ENCODE measurements at regions not wholly inside any gene's neighbourhood (a gene's known extent, or its start where the extent isn't known, plus 50 kb on each side); places are given as distances from the start of the nearest gene placed in this dataset.

DNA sequence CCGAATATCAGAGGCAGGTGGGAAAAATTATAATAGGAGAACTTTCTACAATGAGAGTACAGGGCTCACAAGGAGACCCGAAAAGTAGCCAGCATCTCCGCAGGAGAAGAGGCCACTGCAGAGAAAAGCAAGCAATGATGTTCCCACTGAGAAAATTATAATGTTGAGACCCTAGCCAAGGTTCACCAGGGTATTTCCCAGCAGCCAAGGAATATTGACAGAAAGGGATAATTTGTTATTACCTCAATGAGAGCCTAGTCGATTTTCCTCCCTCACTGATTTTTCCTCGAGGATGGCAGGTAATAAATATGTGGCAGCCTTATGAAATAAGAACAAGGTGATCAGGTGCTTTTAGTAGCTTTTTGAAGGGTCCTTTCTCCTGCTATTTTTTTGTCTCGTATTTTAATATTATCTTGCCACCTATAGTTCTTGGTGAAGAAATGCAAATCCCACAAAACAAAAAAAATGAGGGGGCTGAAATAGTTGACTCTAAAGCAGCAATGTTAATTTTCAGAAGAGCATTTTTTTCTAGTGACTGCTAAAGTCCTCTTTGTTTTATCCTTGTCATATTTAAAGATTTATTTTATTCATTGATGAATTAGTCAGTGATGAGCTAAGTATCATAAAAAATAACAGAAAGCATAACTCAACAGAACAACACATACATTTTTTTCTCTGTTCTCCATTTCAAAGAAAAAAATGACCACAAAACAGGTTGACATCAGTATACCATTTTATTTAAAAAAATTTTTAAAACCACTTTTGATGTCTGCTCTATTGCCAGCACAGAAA, 215.4 kb downstream of the KCNE4 start:
- H3K9ac ChIP-seq (ENCODE audit: low read length), result no peak overlapping the region
- no peak for TF ChIP-seq EZH2phosphoT487 (IDR thresholded peaks at IDR 0.05; ENCODE audit: low read depth)
- TF ChIP-seq, protein P1, sequence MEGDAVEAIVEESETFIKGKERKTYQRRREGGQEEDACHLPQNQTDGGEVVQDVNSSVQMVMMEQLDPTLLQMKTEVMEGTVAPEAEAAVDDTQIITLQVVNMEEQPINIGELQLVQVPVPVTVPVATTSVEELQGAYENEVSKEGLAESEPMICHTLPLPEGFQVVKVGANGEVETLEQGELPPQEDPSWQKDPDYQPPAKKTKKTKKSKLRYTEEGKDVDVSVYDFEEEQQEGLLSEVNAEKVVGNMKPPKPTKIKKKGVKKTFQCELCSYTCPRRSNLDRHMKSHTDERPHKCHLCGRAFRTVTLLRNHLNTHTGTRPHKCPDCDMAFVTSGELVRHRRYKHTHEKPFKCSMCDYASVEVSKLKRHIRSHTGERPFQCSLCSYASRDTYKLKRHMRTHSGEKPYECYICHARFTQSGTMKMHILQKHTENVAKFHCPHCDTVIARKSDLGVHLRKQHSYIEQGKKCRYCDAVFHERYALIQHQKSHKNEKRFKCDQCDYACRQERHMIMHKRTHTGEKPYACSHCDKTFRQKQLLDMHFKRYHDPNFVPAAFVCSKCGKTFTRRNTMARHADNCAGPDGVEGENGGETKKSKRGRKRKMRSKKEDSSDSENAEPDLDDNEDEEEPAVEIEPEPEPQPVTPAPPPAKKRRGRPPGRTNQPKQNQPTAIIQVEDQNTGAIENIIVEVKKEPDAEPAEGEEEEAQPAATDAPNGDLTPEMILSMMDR (IDR thresholded peaks at IDR 0.05; ENCODE audit: low read depth, low read length), result no peak
- no peaks in the 10 kb centered on the region for H3K27me3 ChIP-seq (ENCODE audit: low read depth, low read length)
- H3K36me3 ChIP-seq (replicated peaks; ENCODE audit: low read depth, low read length), result no peaks in the 10 kb centered on the region
- no peak overlapping the region for H3K4me3 ChIP-seq (ENCODE audit: low read length)
- H3K27ac ChIP-seq (ENCODE audit: low read length), result no peak overlapping the region
- H2AFZ ChIP-seq (ENCODE audit: low read depth, low read length), result no peak overlapping the region
- H3K4me2 ChIP-seq (ENCODE audit: low read length), result no peak overlapping the region
- H3K9me3 ChIP-seq (ENCODE audit: insufficient read depth, low read length), result no peaks in the 10 kb centered on the region
- H4K20me1 ChIP-seq (ENCODE audit: insufficient read depth, low read length), result no peaks in the 10 kb centered on the region
- H3K4me1 ChIP-seq (ENCODE audit: low read length), result peaks cover 41% of the 10 kb centered on the region
- H3K79me2 ChIP-seq (ENCODE audit: low read length), result no peaks in the 10 kb centered on the region

DNA sequence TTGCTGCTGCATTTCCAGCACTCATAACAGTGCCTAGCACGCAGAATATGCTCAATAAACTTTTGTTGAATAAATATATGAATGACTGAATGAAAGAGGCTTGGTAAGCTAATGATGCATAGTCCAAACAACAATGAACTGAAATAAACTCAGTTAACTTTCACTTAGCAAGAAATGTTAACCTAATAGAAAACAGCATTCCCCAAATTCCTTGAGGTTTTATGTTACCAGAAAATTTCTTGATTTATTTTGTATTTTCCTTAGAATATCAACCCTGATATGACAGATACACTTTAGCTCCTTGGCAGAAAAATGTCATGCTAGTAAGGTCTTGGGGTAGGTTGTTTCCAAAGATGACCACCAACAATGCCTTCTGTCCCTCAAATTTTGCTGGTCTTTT, 217.4 kb downstream of the KCNE4 start:
- no peaks in the 10 kb centered on the region for H3K79me2 ChIP-seq (ENCODE audit: low read length)
- no peak overlapping the region for H3K9ac ChIP-seq (ENCODE audit: low read length)
- no peak overlapping the region for H3K4me3 ChIP-seq (ENCODE audit: low read length)
- no peaks in the 10 kb centered on the region for H3K36me3 ChIP-seq (replicated peaks; ENCODE audit: low read depth, low read length)
- H3K9me3 ChIP-seq (ENCODE audit: insufficient read depth, low read length), result no peaks in the 10 kb centered on the region
- no peaks in the 10 kb centered on the region for H4K20me1 ChIP-seq (ENCODE audit: insufficient read depth, low read length)
- no peak overlapping the region for H2AFZ ChIP-seq (ENCODE audit: low read depth, low read length)
- no peak for TF ChIP-seq EZH2phosphoT487 (IDR thresholded peaks at IDR 0.05; ENCODE audit: low read depth)
- TF ChIP-seq, protein P1 (IDR thresholded peaks at IDR 0.05; ENCODE audit: low read depth, low read length), result no peak
- peaks cover 24% of the 10 kb centered on the region for H3K4me1 ChIP-seq (ENCODE audit: low read length)
- no peak overlapping the region for H3K4me2 ChIP-seq (ENCODE audit: low read length)
- H3K27ac ChIP-seq (ENCODE audit: low read length), result no peak overlapping the region
- no peaks in the 10 kb centered on the region for H3K27me3 ChIP-seq (ENCODE audit: low read depth, low read length)

DNA sequence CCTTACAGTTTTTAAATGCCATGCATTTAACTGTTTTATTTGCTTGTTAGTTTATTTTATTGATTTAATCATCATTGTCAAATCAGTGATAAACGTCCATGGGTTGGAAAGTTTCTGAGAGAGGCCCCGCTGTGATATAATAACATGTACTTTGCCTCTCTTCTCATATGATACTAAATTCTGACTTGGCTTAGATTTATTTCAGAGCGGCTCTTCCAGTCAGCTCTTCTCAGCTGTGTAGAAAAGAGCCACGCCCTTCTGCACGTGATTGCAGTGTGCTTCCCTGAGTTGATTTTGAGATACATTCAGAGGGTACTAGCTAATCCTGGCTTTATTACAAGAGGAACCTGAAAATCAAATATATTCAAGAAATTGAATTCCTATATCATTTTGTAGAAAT, 218.6 kb downstream of the KCNE4 start:
- H3K36me3 ChIP-seq (replicated peaks; ENCODE audit: low read depth, low read length), result no peaks in the 10 kb centered on the region
- no peak overlapping the region for H3K4me2 ChIP-seq (ENCODE audit: low read length)
- no peaks in the 10 kb centered on the region for H3K27me3 ChIP-seq (ENCODE audit: low read depth, low read length)
- H3K4me3 ChIP-seq (ENCODE audit: low read length), result no peak overlapping the region
- H3K79me2 ChIP-seq (ENCODE audit: low read length), result no peaks in the 10 kb centered on the region
- H3K27ac ChIP-seq (ENCODE audit: low read length), result no peak overlapping the region
- peaks cover 14% of the 10 kb centered on the region for H3K4me1 ChIP-seq (ENCODE audit: low read length)
- H2AFZ ChIP-seq (ENCODE audit: low read depth, low read length), result no peak overlapping the region
- H3K9ac ChIP-seq (ENCODE audit: low read length), result no peak overlapping the region
- no peaks in the 10 kb centered on the region for H4K20me1 ChIP-seq (ENCODE audit: insufficient read depth, low read length)
- no peaks in the 10 kb centered on the region for H3K9me3 ChIP-seq (ENCODE audit: insufficient read depth, low read length)
- TF ChIP-seq, protein P1 (IDR thresholded peaks at IDR 0.05; ENCODE audit: low read depth, low read length), result no peak
- no peak for TF ChIP-seq EZH2phosphoT487 (IDR thresholded peaks at IDR 0.05; ENCODE audit: low read depth)

DNA sequence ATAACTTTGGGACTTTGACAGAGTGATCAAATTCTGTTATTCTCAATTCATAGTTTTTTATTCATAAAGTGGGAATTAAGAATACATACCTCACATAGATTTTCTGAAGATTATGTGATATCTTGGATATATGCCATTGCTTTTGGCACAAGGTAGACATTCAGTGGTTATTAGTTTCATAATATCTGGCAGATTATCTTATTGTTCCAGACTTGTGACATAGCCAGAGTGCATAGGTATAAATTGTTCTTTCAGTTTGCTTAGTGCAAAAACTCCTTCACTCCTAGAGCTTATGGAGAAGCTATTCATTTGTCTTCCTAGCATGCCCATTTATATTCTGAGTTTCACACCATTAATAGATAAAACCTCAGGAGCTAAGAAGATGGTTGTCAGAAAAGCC, 222.0 kb downstream of the KCNE4 start:
- Histone ChIP-seq H4K20me1 (ENCODE audit: insufficient read depth, low read length) (no peaks in the 10 kb centered on the region), H3K9me3 (ENCODE audit: insufficient read depth, low read length) (no peaks in the 10 kb centered on the region), H3K27ac (ENCODE audit: low read length) (no peak overlapping the region), H3K36me3 (replicated peaks; ENCODE audit: low read depth, low read length) (no peaks in the 10 kb centered on the region), H3K79me2 (ENCODE audit: low read length) (no peaks in the 10 kb centered on the region), H3K4me3 (ENCODE audit: low read length) (no peak overlapping the region), H3K27me3 (ENCODE audit: low read depth, low read length) (no peaks in the 10 kb centered on the region), H2AFZ (ENCODE audit: low read depth, low read length) (no peak overlapping the region), H3K9ac (ENCODE audit: low read length) (no peak overlapping the region), H3K4me2 (ENCODE audit: low read length) (no peak overlapping the region), H3K4me1 (ENCODE audit: low read length) (no peaks in the 10 kb centered on the region)
- no peak for TF ChIP-seq EZH2phosphoT487 (IDR thresholded peaks at IDR 0.05; ENCODE audit: low read depth)
- TF ChIP-seq, protein P1 (IDR thresholded peaks at IDR 0.05; ENCODE audit: low read depth, low read length), result no peak

Measured in OCI-LY3 (cell line).